Activated T-cell treated with anti-CD3 and anti-CD28 coated beads for 24 hours (primary cell): ENCODE measurements at regions not wholly inside any gene's neighbourhood (a gene's known extent, or its start where the extent isn't known, plus 50 kb on each side); places are given as distances from the start of the nearest gene placed in this dataset.

ENCODE experiments used
- DNase-seq: peaks from one replicate; pipeline ENCODE4 v3.0.0-alpha.2; 2020; ENCODE audit warnings: low read depth

DNA sequence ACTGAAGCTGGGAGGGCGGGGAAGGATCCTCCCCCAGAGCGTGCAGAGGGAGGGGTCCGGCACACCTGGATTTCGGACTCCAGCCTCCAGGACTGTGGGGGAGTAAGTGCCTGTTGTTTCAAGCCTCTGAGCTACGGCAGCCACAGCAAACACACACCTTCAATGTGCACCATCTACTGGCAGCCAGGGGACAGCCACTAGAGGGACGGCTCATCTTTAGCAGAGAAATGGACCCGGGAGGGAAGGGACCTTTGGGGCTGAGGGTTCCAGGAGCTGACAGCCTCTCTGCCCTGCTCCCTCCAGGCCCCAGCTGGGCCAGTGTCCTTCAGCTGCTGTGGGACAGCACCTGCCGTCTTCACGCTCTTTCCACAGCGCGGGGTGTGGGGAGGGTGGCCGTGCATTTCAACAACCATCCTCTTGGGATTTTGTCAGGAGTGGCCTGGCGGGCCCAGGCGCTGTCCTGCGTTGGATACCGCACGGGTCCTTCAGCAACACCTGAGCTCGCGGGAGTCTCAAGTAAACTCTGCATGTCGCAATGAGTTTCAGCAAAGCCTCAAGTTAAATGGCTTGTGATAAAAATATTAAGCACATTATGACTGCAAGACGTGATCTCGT lies 209.2 kb upstream of the C14orf180 start:
- no peak for DNase-seq

DNA sequence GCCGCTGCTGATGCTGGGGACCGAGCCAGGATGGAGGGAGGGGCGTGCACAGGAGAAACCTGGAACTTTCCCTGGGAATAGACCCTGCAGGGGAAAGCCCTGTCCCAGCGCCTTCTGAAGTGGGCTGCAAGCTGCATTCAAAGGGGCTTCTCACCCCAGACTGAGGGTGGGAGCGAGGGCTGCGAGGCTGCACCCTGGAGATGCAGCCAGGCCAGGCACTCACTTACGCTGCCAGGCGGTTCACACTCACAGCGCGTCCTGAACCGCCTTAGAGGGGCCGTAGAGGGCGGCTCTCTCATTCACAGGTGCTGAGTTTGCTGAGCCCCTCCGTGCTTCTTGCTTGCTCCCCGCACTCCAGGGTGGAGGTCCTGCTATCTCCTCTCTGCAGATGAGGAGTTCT lies 208.5 kb upstream of the C14orf180 start:
- no peak for DNase-seq

DNA sequence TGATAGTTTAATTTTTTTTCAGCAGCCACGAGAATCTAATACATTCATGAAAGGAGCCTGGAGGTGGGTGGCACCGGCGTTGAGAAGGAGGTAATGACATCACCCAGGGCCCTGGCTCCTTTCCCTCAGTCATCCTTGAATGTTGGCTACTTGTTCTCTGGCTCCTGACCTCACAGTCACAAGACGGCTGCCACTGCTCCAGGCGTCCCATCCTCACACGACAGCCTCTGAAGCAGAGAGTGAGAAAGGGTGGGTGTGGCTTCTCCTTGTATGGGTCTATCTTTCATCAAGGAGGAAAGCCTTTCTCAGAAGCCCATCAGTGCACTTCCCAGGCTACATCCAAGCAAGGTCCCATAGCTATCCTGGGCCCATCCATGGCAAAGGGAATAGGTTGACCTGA lies 207.6 kb upstream of the C14orf180 start:
- DNase-seq, result no peak

DNA sequence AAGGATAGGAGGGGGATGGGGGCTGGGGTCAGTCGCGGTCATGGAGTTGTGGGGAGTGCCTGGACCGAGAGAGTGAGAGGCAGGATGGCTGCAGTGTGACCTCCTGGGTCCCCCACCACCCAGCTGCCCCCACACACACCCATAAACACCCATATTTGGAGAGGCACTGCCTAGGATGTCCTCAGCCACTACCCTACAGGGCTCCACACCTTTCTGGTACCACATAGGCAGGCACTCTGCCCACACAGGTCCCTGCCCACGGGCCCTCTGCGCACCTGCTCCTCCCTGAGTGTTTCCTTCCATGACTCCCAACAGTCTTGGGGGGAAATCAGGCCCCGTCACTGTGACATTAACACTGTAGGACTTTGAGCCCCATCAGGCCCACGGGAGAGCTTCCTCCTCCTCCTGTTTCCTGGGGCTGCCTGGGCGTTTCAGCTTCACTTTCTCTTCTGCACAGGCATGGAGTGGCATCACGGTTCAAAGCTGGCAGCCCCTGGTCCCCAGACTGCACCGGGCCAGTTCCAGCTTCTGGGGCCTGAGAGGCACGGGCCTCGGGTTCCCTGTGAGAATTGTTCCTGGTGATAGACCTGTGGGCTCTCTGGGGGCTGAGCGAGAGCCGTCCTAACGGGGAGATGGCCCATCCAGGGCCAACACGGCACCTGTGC lies 207.0 kb upstream of the C14orf180 start:
- DNase-seq, result no peak

DNA sequence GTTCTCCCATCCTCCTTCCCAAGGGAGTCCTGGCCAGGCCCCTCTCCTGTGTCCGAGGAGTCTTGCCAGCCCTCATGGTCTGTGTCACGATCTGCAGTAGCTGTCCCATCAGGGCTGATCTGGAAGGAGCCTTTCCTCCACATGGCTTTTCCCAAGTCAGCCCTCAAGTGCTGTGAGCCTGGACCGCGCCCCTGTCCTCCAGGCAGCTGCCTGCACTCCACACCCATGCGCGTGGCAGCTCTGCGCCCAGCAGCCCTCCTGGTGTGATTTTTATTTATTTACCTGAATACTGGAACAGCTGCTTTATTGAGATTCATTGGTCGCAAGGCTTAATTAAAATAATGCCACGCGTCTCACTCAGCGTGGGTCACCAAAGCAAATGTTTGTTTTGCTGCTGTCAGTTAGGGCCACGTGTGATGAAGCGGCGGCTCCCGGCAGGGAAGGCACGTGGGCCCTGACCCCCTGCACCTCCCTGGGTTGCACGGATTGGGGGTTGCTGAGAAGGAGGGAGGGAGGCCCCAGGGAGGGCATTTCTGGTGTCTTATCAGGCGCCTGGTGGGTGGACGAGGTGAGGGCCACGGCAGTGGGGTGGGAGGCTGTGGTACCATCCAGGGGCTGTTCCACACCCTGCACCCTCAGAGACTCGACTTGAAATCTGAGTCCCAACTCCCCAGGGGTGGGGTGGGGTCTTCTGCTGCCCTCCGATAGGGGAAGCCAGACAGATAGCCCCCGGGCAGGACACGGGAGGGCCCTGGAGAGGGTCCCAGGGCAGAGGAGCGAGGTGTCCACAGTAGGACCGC lies 206.3 kb upstream of the C14orf180 start:
- no peak for DNase-seq

DNA sequence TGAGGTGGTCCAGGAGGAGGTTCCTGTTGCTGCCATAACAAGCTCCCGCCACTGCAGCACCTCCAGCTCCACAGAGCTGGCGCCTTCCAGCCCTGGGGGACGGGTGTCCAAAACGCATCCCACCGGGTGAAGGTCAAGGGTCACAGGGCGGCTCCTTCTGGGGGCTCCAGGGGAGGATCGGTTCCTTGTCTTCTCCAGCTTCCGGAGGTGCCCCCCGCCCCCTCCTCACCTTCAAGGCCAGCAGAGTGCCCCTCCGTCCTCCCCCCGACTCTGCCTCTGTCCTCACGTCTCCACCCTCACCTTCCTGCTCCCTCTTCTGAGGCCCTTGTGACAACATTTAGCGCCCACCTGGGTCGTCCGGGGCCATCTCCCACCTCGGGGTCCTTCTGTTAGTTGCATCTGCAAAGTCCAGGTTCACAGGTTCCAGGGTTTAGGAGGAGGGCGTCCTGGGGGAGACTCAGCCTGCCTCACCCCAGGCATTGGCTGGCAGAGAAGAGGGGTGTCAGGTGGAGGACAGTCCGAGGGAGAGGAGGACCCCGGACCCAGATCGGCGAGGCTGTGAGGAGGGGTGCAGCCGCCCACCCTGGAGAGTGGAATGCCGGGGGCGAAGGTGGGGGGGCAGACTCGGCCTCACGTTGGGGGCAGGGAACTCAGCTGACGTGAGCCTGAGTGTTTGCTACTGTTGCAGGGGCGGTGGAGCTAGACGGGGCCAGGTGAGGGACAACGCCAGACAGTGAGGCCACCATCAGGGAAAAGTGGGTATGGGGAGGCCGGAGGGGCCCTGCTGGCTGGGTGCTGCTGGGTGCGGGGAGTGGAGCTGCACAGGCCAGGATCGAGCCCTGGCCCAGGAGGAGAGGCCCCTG lies 205.5 kb upstream of the C14orf180 start:
- no peak for DNase-seq

DNA sequence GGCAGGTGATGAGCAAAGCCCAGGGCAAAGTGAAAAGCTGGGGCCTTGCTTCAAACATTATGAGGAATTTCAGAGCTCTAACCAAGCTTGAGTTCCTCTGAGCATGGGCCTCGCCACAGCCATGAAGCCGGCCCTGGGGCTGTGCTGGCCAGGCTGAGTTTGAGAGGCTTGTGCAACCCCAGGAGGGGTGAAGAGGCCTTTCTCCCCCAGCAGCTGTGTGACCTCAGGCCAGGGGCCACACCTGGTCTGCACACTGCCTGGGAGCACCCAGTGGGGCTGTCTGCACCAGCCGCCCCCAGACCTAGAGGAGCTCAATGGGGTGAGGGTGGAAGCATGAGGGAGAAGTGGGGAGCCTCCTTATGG lies 204.9 kb upstream of the C14orf180 start:
- DNase-seq, result no peak

DNA sequence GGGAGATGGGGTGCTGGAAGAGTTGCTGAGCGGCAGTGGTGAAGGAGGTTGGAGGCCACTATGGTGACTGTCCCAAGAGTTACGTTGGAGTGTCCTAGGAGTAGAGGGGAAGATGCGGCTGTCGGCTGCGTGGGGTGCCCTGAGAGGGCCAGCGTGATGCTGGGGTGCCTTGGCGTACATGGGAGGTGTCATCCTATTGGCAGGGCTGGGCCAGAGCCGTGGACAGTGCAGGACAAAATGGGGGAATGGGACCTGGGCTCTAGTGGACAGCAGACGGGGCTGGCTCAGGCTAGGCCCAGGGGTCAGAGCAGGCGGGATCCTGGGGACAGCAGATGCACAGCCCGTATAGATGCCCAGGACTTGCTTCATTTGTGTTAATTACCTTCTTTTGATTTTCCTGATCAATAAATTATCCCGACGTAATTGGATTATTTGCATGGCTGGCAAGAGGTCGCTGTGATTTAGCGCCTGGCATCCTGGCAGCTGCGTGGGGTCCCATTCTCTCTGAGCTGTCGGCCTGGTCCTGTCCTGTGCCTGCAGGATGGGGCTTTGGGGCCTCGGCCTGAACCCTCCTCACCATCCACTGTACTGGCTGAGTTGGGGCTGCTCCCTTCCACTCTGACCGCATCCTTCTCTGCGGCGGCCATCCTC lies 203.9 kb upstream of the C14orf180 start:
- no peak for DNase-seq

DNA sequence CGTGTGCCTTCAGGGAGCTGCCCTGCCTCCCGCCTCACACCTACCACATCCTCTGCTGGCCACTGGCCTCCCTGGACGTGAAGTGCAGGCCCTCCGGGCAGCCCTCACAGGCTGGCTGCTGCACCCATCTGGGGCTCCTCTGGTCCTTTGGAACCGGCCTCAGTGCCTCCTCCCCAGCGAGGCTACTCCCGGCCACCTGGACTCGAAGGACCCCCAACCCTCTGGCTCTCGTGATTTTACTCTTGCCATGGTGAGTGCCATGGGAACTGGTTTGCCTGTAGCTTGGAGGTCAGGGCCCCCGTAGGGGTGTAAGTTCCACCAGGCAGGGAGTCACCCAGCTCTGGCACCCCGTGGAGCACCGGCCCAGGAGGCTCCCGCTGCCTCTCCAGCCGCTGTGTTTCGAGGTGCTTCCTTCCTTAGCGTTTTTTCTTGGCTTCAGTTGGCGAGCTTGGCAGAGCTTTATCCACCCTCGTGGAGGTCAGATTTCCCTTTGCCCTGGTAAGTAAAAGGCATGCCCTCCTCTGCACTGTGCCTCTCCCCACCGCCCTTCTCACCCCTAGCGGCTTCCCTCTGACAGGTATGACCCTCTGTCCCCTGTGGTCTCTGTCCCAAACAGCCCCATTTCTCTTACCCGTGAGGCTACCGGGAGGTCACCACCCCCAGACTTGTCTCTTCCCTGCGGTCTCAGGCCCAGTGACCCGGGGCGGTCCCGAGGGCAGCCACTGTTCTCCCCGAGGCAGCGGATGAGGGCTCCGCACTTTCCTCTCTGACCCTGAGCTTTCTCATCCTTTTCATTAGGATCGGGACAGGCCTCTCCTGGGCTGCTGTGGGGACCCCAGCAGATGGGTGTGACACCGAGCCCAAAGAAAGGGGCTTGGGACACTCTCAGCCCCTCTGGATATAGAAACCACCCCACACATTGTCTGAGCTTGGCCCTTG lies 203.1 kb upstream of the C14orf180 start:
- DNase-seq, result no peak

DNA sequence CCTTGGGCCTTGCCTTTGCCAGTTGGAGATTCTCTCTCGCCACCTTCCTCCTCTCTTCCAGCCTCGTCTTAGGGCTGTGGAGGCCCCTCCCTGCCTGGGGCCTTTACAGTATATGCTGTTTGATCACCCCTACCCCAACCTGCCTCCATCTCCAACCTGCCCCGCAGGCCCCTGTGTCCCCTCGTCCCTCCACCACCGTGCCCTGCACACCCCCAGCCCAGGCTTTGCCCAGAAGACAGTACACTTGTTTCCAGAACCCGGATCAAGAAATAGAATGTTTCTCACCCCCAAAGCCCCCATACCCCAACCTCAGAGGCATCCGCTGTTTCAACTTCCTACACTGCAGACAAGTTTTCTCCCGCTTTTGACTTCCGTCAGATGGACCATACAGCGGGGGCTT lies 202.3 kb upstream of the C14orf180 start:
- no peak for DNase-seq

DNA sequence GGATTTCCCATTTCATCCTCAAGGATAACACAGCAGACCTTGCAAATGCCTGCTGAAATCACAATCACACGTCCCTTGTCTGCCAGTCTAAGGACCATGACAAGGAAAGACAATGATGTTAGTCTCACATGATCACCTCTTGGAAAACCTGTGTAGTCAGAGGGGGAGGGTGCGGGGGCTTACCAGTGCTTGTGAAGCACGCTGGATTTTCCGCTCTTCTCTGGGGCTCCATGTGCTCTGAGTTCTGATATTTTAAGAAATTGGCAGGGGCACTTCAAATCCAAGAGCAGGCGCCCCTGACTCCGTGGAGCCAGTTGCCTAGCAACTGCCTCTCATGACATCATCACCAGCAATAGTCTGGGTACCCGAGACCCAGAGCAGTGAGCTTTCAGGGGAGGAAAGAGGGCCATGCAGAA lies 200.9 kb upstream of the C14orf180 start:
- DNase-seq, result no peak

DNA sequence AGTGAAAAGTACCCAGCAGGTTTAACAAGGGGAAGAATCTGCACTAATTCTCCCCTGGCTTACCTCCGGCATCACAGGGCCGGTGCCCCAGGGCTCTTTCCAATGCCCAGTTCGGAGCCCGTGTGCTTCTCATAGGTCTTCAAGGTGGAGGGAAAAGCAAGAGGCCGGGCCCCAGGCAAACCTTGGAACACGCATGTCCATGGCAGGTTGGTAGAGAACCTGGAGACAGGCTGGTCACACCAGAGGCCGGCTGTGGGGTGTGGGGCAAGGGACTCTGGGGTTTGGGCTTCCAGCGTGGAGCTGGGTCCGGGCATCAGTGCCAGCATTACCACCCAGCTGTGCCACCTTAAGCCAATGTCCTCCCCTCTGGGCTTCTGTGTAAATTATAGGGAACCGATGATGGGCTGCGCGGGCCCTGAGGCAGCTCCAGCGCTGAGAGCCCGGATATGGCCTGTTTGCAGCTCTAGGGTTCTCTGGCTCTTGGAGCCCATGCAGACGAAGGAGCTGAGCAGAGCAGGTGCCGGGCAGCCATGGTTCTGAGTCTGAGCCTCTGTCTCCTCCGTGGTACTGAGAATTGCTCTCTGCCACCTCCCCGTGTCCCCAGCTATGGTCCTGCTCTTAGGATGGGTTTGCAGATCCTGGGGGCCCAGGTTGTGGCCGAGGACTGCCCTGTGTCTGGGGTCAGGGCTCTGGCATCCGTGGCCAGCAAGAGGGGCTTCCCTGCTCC lies 197.0 kb upstream of the C14orf180 start:
- no peak for DNase-seq

DNA sequence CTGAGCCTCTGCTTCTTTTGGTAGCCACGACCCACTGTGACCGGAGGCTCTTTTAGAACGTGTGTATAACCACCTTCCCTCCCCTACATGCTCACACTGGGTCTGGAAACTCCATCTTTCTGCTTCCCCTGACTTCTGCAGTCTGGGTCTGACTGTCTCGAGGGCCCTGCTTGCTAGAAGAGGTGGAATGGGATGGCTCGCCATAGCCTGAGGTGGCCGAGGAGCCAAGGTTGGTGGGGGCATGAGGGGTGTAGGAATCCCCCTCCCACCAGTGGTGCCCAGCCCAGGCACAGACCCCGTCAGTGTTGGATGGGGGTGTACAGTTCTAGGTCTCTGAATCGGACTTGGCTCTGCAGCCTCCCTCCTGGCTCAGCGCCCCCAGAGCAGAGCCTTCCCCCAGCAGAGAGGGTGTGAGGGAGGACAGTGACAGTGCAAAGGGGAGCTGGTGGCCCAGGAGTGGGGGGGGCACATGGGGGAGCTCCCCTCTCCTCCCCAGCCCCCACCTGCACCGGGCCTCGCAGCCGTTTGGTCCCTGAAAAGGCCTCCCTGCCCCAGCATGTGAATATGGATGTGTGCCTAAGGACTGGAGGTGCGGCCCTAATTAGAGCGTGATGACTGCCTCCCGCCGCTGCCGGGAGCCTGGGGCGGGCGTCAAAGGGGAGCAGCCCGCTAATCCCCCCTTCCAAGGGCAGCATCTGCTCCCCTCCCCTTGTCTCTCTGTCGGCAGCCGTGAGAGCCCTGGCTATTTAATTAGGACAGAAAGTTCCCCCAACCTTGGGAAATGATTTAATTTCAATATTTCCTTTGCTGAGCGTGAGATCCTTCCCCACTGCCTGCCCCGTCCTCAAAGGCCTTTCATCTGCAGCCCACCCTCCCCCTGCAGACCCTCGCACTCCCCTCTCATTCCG lies 196.2 kb upstream of the C14orf180 start:
- DNase-seq, result no peak

DNA sequence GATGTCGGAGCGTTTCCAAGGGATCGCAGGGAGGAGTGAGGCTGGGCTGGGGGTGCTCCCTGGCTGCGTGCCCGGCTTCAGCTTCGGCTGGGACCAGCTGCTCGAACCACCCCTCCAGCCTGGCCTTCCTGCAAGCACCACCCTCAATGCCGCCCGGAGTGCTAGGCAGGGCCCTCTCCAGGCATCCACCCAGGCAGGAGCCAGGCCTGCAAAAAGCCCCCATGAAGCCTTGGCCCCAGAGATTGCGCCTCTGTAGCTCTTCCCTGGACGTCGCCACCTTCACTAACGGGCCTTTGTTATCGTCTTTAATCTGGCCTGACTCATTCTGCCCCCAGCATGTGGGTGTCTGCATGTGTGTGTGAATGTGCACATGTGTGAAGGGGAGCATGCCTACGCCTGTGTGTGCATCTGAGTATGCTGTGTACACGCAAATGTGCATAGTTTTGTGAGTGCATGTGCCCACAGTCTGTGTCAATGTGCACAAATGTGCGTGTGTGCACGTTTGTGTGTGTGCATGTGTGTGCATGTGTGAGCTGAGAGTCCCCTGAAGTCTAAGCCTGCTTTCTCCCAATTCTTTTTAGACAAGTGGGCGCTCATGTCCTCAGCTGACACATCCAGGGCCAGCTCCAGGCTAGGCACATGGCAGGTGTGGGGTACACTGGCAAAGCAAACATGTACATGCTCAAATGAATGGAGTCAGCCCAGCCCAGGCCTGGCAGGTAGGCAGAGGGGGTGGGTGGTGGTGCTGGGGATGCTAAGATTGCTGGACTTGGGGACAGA lies 195.4 kb upstream of the C14orf180 start:
- DNase-seq, result no peak

DNA sequence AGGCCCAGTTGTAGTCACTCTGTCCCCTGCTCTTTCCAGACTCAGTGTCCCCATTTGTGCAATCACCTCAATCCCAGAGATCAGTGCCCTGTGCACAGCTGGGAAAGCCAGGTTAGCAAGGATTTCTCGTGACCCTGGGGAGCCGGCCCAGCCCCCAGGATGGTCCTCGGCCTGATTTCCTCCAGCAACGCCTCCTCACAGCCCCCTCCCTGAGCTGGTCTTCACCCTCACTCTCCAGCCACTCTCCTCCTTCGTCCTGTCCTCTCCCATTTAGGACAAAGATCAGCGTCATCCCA lies 194.8 kb upstream of the C14orf180 start:
- no peak for DNase-seq

DNA sequence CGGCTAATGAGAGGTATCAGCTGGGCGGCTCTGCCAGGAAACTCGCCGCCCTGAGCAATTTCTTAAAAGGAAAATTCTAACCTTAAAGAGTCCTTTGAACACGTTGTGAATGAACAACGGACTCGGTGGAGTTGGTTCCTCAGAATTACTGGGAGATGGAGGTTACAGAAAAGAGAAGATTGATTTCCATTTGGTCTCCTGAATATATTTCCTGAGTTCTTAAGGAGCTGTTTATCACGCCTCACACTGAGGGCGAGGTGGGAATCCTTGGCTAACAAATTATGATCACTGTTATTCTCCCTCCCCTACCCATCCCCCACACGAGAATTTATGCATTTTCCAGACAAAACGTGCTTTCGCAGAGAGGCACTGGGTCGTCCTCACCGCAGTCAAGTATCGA lies 194.5 kb upstream of the C14orf180 start:
- no peak for DNase-seq

DNA sequence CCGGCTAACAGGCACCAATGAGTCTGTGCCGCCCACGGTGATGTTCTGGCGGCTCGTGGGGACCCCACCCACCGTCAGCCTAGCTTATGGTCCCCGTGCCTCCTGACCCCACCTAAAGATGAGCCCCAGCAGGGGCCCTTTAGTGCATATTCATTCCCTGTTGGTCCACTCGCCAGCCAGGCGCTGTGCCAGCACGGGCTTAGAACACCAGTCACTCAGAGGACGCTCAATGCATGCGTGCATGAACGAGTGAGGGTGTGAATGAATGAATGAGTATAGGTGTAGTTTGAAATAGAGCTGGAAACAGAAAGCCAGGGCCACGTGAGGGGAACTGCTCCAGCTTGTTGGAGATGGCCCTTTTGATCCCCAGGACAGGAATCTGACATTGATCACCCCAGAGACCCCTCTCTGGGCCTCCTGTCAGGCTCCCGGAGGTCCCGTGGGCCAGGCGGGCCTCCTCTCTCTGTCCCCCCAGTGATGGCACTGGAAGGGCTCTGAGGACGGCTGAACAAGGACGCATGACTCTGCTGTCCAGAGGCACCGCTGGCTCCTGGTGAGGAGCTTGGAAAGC lies 193.9 kb upstream of the C14orf180 start:
- no peak for DNase-seq
